ENCODE measurements at regions not wholly inside any gene's neighbourhood (a gene's known extent, or its start where the extent isn't known, plus 50 kb on each side); places are given as distances from the start of the nearest gene placed in this dataset.

DNA sequence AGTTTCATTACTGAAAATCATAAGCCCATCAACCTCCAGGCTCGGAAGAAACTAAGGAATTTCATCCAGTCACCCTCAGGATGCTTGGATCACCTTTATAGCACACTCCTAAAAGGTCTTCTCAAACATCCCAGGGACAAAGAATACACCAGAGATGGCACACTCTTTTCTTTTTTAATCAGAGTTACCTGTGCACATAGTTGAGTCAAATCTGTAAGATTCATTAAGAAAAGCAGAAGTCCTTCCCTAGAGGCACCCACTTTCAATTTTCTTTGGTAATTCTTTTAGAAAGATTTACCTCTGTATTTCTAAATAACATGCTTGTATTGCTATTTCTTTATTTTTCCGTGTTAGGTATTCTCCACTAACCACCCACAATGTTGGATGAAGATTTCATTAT lies 50.6 kb upstream of the IL6 start:
- H3K27ac Mint-ChIP-seq, result peak overlapping the region; percentile 85
- peaks cover 12% of the 10 kb centered on the region for H3K27me3 Mint-ChIP-seq
- no peaks in the 10 kb centered on the region for H3K9me3 Mint-ChIP-seq
- no peak overlapping the region for H3K4me3 Mint-ChIP-seq
- intact Hi-C loops (cut with micrococcal nuclease), result loop anchor here (5.0 kb wide), 1 partner anchor 46 kb away; no protein-coding TSS in a partner anchor
- peaks cover 63% of the 10 kb centered on the region for H3K4me1 Mint-ChIP-seq (ENCODE audit: low read depth)
- no peaks in the 10 kb centered on the region for H3K36me3 Mint-ChIP-seq (ENCODE audit: low read depth)

DNA sequence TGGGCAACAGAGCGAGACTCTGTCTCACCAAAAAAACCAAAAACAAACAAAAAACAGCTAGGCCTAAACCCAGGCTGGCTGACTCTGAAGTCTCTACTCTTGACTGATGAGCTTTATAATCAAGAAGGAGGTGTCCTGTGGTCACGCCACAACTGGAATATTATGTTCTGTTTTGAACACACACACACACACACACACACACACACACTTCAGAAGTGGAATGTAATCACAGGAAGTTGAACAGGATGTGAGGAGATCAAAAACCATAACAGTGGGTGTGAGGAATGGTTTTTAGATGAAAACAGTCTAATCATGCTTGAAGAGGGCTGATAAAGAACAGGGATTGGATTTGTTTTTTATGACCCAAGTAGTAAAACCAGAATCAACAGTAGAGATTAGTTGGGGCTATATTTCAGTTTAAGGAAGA lies 51.1 kb upstream of the IL6 start:
- H3K4me3 Mint-ChIP-seq, result no peak overlapping the region
- peak overlapping the region; percentile 67 for H3K27ac Mint-ChIP-seq
- peaks cover 59% of the 10 kb centered on the region for H3K4me1 Mint-ChIP-seq (ENCODE audit: low read depth)
- H3K27me3 Mint-ChIP-seq, result peaks cover 12% of the 10 kb centered on the region
- no peaks in the 10 kb centered on the region for H3K36me3 Mint-ChIP-seq (ENCODE audit: low read depth)
- H3K9me3 Mint-ChIP-seq, result no peaks in the 10 kb centered on the region
- intact Hi-C loops (cut with micrococcal nuclease), result loop anchor here (5.0 kb wide), 1 partner anchor 46 kb away; no protein-coding TSS in a partner anchor

DNA sequence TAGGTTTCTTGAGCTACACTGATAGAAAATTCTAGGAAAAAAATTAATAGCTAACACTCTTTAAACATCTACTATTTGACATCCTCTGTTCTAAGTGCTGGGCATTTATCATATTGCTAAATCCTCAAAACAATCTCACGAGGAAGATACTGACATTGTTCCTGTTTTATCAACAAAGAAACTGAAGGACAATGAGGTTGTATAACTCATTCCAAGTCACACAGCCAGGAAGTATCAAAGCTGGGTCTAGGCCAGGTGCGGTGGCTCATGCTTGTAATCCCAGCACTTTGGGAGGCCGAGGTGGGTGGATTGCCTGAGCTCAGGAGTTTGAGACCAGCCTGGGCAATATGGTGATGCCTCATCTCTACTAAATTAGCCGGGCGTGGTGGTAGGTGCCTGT lies 51.6 kb upstream of the IL6 start:
- H3K36me3 Mint-ChIP-seq (ENCODE audit: low read depth), result no peaks in the 10 kb centered on the region
- peaks cover 54% of the 10 kb centered on the region for H3K4me1 Mint-ChIP-seq (ENCODE audit: low read depth)
- H3K9me3 Mint-ChIP-seq, result no peaks in the 10 kb centered on the region
- peaks cover 9% of the 10 kb centered on the region for H3K27me3 Mint-ChIP-seq
- H3K4me3 Mint-ChIP-seq, result no peak overlapping the region
- peak overlapping the region; percentile 67 for H3K27ac Mint-ChIP-seq
- intact Hi-C loops (cut with micrococcal nuclease), result loop anchor here (5.0 kb wide), 1 partner anchor 47 kb away; no protein-coding TSS in a partner anchor

DNA sequence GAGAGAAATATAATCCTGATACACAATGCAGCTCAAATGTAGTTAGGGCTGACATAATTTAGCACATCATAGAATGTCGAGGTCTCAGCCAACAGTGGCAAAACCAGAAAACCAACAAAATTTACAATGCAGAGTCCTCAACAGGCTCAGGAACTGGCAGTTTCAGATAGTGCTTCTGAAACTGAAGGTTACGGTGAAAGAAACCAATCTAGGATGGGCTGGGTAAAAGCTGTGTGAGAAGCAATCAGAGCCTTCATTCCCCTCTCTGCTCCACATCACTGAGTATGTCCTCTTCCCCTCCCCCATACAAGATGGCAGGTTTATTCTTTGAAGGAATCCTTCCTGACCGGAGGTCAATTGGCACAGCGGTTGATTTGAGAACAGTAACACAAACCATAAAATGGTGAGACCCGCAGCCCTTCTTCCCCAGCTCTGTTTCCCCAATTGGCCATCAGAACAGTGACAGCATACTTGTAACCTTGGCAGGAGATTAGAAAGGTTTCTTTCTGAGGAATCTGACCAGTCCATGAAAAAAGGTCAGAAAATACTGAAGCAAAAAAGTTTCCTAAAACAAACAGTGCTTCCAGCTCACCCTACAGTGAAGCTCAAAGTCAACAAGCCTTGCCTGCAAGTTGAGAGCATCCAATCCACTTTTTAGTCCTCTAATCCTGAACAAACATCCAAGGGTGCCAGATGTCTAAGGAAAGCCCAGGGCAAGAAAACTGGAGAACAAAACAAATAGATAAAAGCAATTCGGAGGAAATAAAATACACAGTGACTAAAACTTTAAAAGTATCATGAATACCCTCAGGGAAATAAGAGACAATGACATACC lies 53.9 kb upstream of the IL6 start:
- Mint-ChIP-seq H3K27ac (peak overlapping the region; percentile 11), H3K27me3 (peaks cover 5% of the 10 kb centered on the region), H3K9me3 (no peaks in the 10 kb centered on the region), H3K36me3 (ENCODE audit: low read depth) (no peaks in the 10 kb centered on the region), H3K4me1 (ENCODE audit: low read depth) (peaks cover 52% of the 10 kb centered on the region), H3K4me3 (no peak overlapping the region)
- intact Hi-C loops (cut with micrococcal nuclease), result no loop called here

DNA sequence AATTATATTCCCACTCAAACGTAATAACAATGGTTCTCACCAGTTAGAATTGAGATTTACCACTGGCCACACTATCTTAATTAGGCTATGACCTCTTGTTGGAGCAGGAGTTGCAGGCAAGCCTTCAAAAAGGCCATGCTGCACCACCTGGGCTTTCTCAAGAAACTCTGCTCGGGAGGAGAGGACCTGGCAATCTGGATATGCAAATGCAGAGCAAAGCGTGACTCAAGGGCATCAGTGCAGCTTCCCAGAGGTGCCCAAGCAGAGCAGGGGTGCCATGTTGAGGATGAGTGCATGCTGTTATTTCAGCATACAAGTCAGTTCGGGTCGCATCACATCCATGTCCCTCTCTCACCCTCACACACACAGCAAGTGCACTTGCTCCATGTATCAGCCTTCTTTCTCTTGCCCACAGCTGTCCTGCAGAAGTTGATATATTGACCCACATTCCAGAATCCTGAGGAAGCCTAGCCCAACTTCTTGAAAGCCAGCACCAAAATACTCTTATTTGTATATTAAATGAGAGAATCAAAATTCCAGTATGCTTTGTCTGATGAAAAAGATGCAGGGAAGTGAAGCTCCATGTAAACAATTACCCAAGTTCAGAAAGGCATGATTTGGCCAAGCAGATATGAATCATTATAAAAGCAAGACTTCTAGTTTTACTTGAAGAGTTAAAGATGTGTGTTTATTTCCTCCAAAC lies 55.7 kb upstream of the IL6 start:
- intact Hi-C loops (cut with micrococcal nuclease), result no loop called here
- Mint-ChIP-seq H3K36me3 (ENCODE audit: low read depth) (no peaks in the 10 kb centered on the region), H3K27ac (no peak overlapping the region), H3K9me3 (no peaks in the 10 kb centered on the region), H3K27me3 (peaks cover 5% of the 10 kb centered on the region), H3K4me3 (no peak overlapping the region), H3K4me1 (ENCODE audit: low read depth) (peaks cover 52% of the 10 kb centered on the region)

DNA sequence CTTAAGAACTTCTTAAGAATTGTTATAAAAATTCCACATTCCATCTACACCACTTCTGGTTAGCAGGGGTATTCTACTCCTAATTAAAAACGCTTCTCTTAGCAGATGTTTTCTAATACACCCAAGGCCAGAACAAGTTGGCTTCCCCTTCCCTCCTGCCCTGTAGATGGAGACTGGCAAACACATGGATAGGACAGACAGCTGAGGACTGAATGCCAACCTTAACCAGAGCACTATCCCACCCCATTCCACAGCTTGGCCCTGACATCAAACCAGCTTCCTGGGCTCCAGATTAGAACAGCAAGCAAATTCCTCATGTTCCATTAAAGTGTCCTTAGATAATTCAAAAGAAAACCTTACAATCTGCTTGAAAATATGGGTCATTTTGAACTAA lies 56.6 kb upstream of the IL6 start:
- intact Hi-C loops (cut with micrococcal nuclease), result no loop called here
- H3K27ac Mint-ChIP-seq, result no peak overlapping the region
- H3K4me1 Mint-ChIP-seq (ENCODE audit: low read depth), result peaks cover 51% of the 10 kb centered on the region
- H3K36me3 Mint-ChIP-seq (ENCODE audit: low read depth), result peaks cover 6% of the 10 kb centered on the region
- H3K4me3 Mint-ChIP-seq, result no peak overlapping the region
- no peaks in the 10 kb centered on the region for H3K9me3 Mint-ChIP-seq
- peaks cover 7% of the 10 kb centered on the region for H3K27me3 Mint-ChIP-seq

DNA sequence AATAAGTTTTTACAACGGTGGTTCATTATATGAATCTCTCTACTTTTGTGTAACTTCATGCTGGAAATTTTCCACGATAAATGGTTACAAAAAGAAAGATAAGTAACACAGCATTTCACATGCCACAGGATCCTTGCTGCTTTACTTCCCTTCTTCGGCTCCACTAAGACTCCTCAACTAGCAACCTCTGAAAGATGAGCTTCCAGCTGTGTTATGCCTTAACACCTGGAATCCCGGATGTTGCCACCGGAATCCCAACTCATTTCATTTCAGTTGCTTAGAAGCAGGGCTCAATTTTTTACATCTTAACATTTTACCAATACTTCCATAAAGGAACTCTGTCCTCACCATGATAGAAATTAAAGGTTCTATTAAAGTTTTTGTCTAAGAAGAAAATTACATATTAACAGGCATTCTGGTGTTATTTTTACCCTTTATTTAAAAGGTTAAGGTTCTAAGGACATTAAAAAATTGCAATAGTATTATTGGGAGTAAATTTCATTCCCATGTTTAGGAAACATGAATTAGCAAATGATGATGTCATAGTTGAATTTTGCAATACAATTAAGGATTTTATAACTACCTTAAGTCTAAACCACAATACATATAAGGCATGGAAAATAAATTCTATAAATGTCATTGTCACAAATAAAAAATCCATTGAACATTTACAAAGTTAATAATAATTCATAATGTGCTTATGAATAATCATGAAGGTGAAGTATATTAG lies 57.1 kb upstream of the IL6 start:
- intact Hi-C loops (cut with micrococcal nuclease), result no loop called here
- Mint-ChIP-seq H3K36me3 (ENCODE audit: low read depth) (peaks cover 11% of the 10 kb centered on the region), H3K27me3 (peaks cover 7% of the 10 kb centered on the region), H3K9me3 (no peaks in the 10 kb centered on the region), H3K27ac (no peak overlapping the region), H3K4me1 (ENCODE audit: low read depth) (peaks cover 56% of the 10 kb centered on the region), H3K4me3 (no peak overlapping the region)

DNA sequence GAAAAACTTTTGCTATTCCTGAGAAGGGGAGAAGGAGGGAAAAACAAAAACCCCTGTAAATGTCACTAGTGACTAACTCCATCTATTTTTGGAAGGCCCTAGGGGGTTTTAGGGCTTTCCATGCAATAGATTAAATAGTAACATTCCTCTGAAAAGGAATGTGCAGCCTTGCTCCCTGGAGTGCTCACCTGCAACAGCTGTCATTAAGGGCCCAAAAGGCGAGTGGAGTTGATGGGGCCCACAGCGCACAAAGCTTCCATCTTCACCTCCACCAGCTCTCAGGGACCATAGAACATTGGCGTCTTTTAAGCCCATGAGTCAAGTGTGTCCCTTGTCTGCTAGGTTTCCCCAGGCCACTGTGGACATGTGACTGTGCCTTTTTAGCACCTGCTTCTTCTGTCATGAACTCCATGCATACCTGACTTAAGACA lies 58.0 kb upstream of the IL6 start:
- Mint-ChIP-seq H3K9me3 (no peaks in the 10 kb centered on the region), H3K27me3 (peaks cover 9% of the 10 kb centered on the region), H3K27ac (no peak overlapping the region), H3K4me3 (no peak overlapping the region), H3K4me1 (ENCODE audit: low read depth) (peaks cover 59% of the 10 kb centered on the region), H3K36me3 (ENCODE audit: low read depth) (peaks cover 14% of the 10 kb centered on the region)
- intact Hi-C loops (cut with micrococcal nuclease), result no loop called here

DNA sequence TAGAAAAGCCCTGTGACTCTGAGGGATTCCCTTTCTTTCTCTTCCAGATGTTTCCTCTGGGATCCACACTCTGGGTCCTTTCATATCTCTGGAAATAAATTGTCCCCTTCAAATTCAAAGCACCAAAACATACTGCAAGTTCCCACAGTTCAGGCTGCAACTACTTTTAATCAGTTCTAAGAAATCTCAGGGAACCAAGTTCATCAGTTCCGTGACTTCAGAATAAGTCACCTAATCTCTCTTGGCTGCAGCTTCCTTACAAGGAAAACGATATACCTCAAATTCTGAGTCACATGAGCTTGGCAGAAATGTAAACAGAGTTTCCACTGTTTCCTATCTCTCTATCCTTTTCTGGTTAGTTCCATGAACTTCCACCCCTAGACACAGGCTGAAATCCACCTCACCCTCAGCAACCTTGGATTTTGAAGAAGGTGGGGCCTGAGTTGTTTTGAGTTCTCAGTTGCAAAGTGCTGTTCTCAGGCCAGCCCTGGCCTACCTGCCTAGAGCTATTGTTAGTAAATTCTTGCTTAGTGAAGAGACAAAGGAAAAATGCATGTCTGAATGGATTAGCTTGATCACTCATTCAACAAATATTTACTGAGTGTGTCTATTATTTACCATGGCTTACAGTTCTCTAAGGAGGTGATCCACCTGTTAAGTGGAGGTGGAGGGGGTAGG lies 59.3 kb upstream of the IL6 start:
- Mint-ChIP-seq H3K4me3 (no peak overlapping the region), H3K4me1 (ENCODE audit: low read depth) (peaks cover 59% of the 10 kb centered on the region), H3K36me3 (ENCODE audit: low read depth) (peaks cover 14% of the 10 kb centered on the region), H3K9me3 (no peaks in the 10 kb centered on the region), H3K27me3 (peaks cover 6% of the 10 kb centered on the region), H3K27ac (peak overlapping the region; percentile 71)
- intact Hi-C loops (cut with micrococcal nuclease), result no loop called here

DNA sequence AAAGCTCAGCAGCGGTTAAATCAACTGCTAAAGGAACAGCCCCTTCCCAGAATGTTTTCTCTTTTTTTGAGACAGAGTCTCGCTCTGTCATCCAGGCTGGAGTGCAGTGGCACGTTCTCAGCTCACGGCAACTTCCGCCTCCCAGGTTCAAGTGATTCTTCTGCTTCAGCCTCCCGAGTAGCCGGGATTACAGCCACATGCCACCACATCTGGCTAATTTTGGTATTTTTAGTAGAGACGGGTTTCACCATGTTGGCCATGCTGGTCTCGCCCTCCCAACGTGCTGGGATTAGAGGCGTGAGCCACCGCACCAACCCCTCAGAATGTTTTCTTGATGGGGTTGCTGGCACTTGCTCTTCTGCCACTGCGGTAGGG lies 59.8 kb upstream of the IL6 start:
- no peaks in the 10 kb centered on the region for H3K9me3 Mint-ChIP-seq
- peak overlapping the region; percentile 71 for H3K27ac Mint-ChIP-seq
- peaks cover 4% of the 10 kb centered on the region for H3K27me3 Mint-ChIP-seq
- H3K4me1 Mint-ChIP-seq (ENCODE audit: low read depth), result peaks cover 60% of the 10 kb centered on the region
- no peak overlapping the region for H3K4me3 Mint-ChIP-seq
- intact Hi-C loops (cut with micrococcal nuclease), result no loop called here
- peaks cover 14% of the 10 kb centered on the region for H3K36me3 Mint-ChIP-seq (ENCODE audit: low read depth)

DNA sequence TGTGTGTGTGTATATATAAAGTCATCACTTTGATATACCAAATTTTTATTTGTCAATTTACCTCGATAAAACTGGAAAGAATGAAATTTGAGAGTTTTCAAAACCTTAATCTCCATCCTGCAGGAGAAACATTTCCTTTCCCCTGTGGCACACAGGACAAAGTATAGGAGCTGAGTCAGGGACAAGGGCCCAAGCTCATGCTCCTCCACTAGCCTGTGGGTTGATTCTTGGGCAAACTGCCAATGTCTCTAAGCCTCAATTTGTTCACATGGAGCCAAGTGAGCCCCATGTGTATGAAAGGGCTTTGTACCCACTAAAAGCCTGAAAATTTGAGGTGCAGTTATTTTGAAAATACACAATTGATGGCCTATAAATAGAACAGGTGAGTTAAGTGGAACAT lies 60.3 kb upstream of the IL6 start:
- no peak overlapping the region for H3K4me3 Mint-ChIP-seq
- no peaks in the 10 kb centered on the region for H3K9me3 Mint-ChIP-seq
- H3K36me3 Mint-ChIP-seq (ENCODE audit: low read depth), result peaks cover 14% of the 10 kb centered on the region
- peaks cover 4% of the 10 kb centered on the region for H3K27me3 Mint-ChIP-seq
- peak overlapping the region; percentile 71 for H3K27ac Mint-ChIP-seq
- intact Hi-C loops (cut with micrococcal nuclease), result no loop called here
- H3K4me1 Mint-ChIP-seq (ENCODE audit: low read depth), result peaks cover 64% of the 10 kb centered on the region

DNA sequence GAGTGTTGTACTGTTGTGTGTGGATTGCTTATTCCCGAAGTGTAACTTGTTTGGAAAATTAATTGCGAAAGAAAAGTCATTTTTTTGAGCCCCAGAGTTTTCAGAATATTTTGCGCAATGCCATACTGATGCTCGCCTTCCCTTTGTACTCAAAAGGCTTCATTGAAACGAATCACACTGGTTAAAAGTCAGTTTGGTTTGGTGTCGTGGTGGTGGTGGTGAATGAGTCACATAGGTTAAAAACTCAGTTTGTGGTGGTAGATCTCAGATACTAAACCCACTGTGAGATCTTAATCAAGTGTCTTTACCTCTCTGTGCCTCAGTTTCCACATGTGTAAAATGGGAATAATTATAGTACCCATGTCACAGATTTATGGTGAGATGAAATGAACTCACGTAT lies 61.1 kb upstream of the IL6 start:
- no peaks in the 10 kb centered on the region for H3K9me3 Mint-ChIP-seq
- peak overlapping the region; percentile 94 for H3K27ac Mint-ChIP-seq
- H3K27me3 Mint-ChIP-seq, result peaks cover 4% of the 10 kb centered on the region
- intact Hi-C loops (cut with micrococcal nuclease), result no loop called here
- H3K4me1 Mint-ChIP-seq (ENCODE audit: low read depth), result peaks cover 72% of the 10 kb centered on the region
- H3K36me3 Mint-ChIP-seq (ENCODE audit: low read depth), result peaks cover 14% of the 10 kb centered on the region
- no peak overlapping the region for H3K4me3 Mint-ChIP-seq

DNA sequence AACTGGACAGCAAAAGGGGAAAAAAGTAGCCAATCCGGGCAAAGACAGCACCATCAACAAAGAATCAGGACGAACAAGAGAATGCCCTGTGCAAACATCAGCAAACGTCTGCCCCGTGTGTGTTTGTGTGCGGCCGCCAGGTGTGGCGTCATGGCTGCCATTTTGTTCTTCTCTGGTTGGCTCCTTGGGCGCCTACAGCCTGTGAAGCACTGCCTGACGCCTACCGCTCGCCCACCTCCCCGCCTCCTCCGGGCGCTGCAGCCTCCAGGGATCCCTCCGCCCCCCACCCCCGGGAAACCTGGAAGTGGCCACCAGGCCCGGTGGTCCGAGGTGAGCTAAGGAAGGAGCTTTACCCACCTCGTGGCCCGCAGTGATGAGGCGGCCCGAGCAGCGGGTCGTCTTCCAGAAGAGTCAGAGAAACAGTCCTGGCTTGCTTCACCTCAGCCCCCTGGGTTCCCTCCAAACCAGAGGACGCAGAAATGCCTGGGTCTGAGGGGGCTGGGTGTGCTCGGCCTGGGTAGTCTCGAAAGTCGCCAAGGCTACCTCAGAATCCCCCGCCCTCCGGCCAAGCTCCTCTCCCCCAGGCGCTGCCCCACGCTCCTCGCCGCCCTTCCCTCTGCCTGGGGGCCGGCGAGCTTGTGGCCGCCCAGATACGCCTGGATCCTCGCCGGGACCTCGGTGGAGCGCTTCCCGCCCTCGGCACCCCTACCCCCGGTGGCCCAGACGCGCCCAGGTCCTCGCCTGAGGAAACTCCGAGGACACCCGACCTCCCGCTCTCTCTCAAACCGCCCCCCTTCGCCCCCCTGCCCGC lies 61.8 kb upstream of the IL6 start:
- H3K27ac Mint-ChIP-seq, result peak overlapping the region; percentile 94
- peaks cover 80% of the 10 kb centered on the region for H3K4me1 Mint-ChIP-seq (ENCODE audit: low read depth)
- H3K27me3 Mint-ChIP-seq, result peaks cover 4% of the 10 kb centered on the region
- H3K36me3 Mint-ChIP-seq (ENCODE audit: low read depth), result peaks cover 14% of the 10 kb centered on the region
- intact Hi-C loops (cut with micrococcal nuclease), result loop anchor here (5.0 kb wide), 1 partner anchor 357 kb away; no protein-coding TSS in a partner anchor
- no peaks in the 10 kb centered on the region for H3K9me3 Mint-ChIP-seq
- H3K4me3 Mint-ChIP-seq, result no peak overlapping the region

All from dendritic cell treated with granulocyte-macrophage colony-stimulating factor and Interleukin-4, amounts not matched to agents 40 ng/mL and 50 ng/mL, for 4 days (primary cell).